OCI-LY7 (cell line): ENCODE measurements at regions not wholly inside any gene's neighbourhood (a gene's known extent, or its start where the extent isn't known, plus 50 kb on each side); places are given as distances from the start of the nearest gene placed in this dataset.
"Not testable (repeated sequence)": the region's sequence is repeated elsewhere in the genome, so short reads cannot be mapped to it uniquely, and the experiment has no call there.

Experiments
- CTCF ChIP-seq: fragments of 200-600 bp; sonication (generic); conservative IDR thresholded peaks from 2 replicates; pipeline ENCODE4 v1.5.1; 2014; ENCODE audit warnings: mild to moderate bottlenecking, antibody characterized with exemption, low read length, moderate library complexity, mixed read lengths
- EZH2phosphoT487 ChIP-seq: fragments of 200-600 bp; sonication (generic); IDR thresholded peaks from 2 replicates; pipeline ENCODE4 v1.6.1; 2018; ENCODE audit warnings: low read depth, borderline replicate concordance, mild to moderate bottlenecking, mixed run types, antibody characterized with exemption, low read length, moderate library complexity, mixed read lengths

DNA sequence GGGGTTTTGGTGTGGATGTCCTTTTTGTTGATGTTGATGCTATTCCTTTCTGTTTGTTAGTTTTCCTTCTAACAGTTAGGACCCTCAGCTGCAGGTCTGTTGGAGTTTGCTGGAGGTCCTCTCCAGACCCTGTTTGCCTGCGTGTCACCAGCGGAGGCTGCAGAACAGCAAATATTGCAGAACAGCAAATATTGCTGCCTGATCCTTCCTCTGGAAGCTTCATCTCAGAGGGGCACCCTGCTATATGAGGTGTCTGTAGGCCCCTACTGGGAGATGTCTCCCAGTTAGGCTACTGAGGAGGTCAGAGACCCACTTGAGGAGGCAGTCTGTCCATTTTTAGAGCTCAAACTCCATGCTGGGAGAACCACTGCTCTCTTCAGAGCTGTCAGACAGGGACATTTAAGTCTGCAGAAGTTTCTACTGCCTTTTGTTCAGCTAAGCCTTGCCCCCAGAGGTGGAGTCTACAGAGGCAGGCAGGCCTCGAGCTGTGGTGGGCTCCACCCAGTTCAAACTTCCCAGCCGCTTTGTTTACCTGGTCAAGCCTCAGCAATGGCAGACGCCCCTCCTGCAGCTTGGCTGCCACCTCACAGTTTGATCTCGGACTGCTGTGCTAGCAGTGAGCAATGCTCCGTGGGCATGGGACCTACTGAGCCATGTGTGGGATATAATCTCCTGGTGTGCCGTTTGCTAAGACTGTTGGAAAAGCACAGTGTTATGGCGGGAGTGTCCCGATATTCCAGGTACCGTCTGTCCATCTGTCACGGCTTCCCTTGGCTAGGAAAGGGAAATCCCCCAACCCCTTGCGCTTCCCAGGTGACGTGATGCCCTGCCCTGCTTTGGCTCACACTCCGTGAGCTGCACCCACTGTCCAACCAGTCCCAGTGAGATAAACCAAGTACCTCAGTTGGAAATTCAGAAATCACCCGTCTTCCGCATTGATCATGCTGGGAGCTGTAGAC, 56.4 kb upstream of the CRYM start:
- not testable (repeated sequence) for TF ChIP-seq CTCF, EZH2phosphoT487
